Type B pancreatic cell (in vitro differentiated cells): ENCODE measurements at regions not wholly inside any gene's neighbourhood (a gene's known extent, or its start where the extent isn't known, plus 50 kb on each side); places are given as distances from the start of the nearest gene placed in this dataset.

ENCODE experiments used
- DNase-seq: peaks from one replicate; pipeline ENCODE4 v3.0.0; 2021; ENCODE audit warnings: mixed read lengths; ENCODE audit not compliant: unreplicated experiment; ENCODE audit errors: extremely low spot score
- H3K27ac Mint-ChIP-seq: 2 replicates; pipeline ENCODE4 v1.8.0; 2021; ENCODE audit warnings: mild to moderate bottlenecking, mixed read lengths
- H3K27me3 Mint-ChIP-seq: 2 replicates; pipeline ENCODE4 v1.8.0; 2021; ENCODE audit warnings: mixed read lengths
- H3K36me3 Mint-ChIP-seq: 2 replicates; pipeline ENCODE4 v1.8.0; 2021; ENCODE audit warnings: mixed read lengths
- H3K4me1 Mint-ChIP-seq: one replicate; pipeline ENCODE4 v1.8.0; 2021; ENCODE audit warnings: mixed read lengths; ENCODE audit not compliant: unreplicated experiment
- H3K4me3 Mint-ChIP-seq: 2 replicates; pipeline ENCODE4 v1.8.0; 2021; ENCODE audit warnings: mild to moderate bottlenecking, mixed read lengths
- H3K9me3 Mint-ChIP-seq: 2 replicates; pipeline ENCODE4 v1.8.0; 2021; ENCODE audit warnings: mixed read lengths
- CTCF ChIP-seq: fragments of 200-600 bp; sonication (generic); conservative IDR thresholded peaks from 2 replicates; pipeline ENCODE4 v1.5.0; 2021; ENCODE audit warnings: antibody characterized with exemption, mild to moderate bottlenecking

DNA sequence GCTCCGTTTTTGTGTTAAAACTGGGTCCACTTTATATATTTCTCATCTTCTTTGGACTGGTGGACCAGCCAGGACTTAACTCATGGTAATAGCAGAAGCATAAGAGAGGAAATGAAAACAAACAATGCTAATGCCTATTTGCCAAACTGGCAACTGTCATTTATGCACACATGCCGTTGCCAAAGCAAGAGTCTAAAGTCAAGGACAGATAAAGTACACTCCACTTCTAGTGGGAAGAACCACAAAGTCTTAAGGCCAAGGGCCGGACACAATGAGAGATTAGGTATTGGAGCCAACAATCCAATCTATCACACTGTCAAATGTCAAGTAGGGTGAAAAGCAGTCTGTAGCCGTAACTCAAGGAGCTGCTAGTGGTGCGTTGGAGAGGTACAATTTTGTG is 157.7 kb downstream of the LYPLAL1 start:
- Mint-ChIP-seq H3K9me3 (peaks cover 16% of the 10 kb centered on the region), H3K4me3 (no peak overlapping the region), H3K36me3 (peaks cover 4% of the 10 kb centered on the region), H3K27ac (no peak overlapping the region), H3K4me1 (peaks cover 10% of the 10 kb centered on the region), H3K27me3 (no peaks in the 10 kb centered on the region)
- no peak for TF ChIP-seq CTCF
- no peak for DNase-seq

GRCh38 chr1:219330669-219331068 is 157.0 kb downstream of the LYPLAL1 start:
- Mint-ChIP-seq H3K27ac (no peak overlapping the region), H3K27me3 (no peaks in the 10 kb centered on the region), H3K4me1 (peaks cover 10% of the 10 kb centered on the region), H3K9me3 (peaks cover 16% of the 10 kb centered on the region), H3K4me3 (no peak overlapping the region), H3K36me3 (peaks cover 4% of the 10 kb centered on the region)
- DNase-seq = no peak
- TF ChIP-seq CTCF = no peak

DNA sequence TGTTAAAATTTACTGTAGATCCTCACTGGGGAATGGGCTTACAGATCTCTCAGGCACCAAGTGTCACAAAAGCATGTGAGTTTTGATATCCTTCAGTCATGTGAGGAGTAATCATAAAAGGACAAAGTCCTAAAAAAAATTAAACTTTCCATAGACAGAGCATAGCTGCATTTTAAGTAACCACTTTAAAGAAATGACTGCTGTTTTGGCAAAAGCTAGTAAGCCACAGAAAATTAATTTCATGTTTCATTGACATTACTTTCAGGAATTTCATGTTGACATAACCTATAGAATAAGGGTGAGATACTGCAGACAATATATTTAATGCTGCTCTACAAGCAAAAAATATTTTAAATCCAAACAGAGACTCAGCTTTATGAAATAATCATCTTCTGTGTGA is 156.3 kb downstream of the LYPLAL1 start:
- no peak overlapping the region for H3K27ac Mint-ChIP-seq
- DNase-seq = no peak
- no peak overlapping the region for H3K4me3 Mint-ChIP-seq
- H3K9me3 Mint-ChIP-seq = peaks cover 16% of the 10 kb centered on the region
- H3K27me3 Mint-ChIP-seq = no peaks in the 10 kb centered on the region
- TF ChIP-seq CTCF = no peak
- peaks cover 10% of the 10 kb centered on the region for H3K4me1 Mint-ChIP-seq
- peaks cover 4% of the 10 kb centered on the region for H3K36me3 Mint-ChIP-seq

GRCh38 chr1:219329578-219329977 is 155.9 kb downstream of the LYPLAL1 start:
- H3K9me3 Mint-ChIP-seq = peaks cover 16% of the 10 kb centered on the region
- H3K4me3 Mint-ChIP-seq = no peak overlapping the region
- peaks cover 11% of the 10 kb centered on the region for H3K4me1 Mint-ChIP-seq
- H3K36me3 Mint-ChIP-seq = peaks cover 4% of the 10 kb centered on the region
- no peak for TF ChIP-seq CTCF
- H3K27ac Mint-ChIP-seq = no peak overlapping the region
- no peak for DNase-seq
- no peaks in the 10 kb centered on the region for H3K27me3 Mint-ChIP-seq

- Mint-ChIP-seq H3K4me1 (peaks cover 36% of the 10 kb centered on the region), H3K4me3 (no peak overlapping the region), H3K36me3 (peaks cover 4% of the 10 kb centered on the region), H3K9me3 (peaks cover 16% of the 10 kb centered on the region), H3K27ac (no peak overlapping the region), H3K27me3 (no peaks in the 10 kb centered on the region)
- no peak for DNase-seq
- TF ChIP-seq CTCF = no peak
Measured at GRCh38 chr1:219326843-219327242, 153.2 kb downstream of the LYPLAL1 start.

GRCh38 chr1:219325368-219325742 is 151.7 kb downstream of the LYPLAL1 start:
- H3K4me3 Mint-ChIP-seq = no peak overlapping the region
- no peak overlapping the region for H3K27ac Mint-ChIP-seq
- no peaks in the 10 kb centered on the region for H3K27me3 Mint-ChIP-seq
- TF ChIP-seq CTCF = no peak
- DNase-seq = no peak
- H3K9me3 Mint-ChIP-seq = peaks cover 7% of the 10 kb centered on the region
- H3K36me3 Mint-ChIP-seq = peaks cover 4% of the 10 kb centered on the region
- H3K4me1 Mint-ChIP-seq = peaks cover 27% of the 10 kb centered on the region
